Esophagus muscularis mucosa (tissue), 2 donors: ENCODE measurements at regions not wholly inside any gene's neighbourhood (a gene's known extent, or its start where the extent isn't known, plus 50 kb on each side); places are given as distances from the start of the nearest gene placed in this dataset.

Experiments used
- EP300 ChIP-seq: sonication (generic); formaldehyde crosslinking; IDR thresholded peaks from one replicate; pipeline ENCODE4 v1.6.1; 2017; ENCODE audit warnings: antibody characterized with exemption
- POLR2A ChIP-seq: fragments of 450-650 bp; IDR thresholded peaks from one replicate; pipeline ENCODE4 v1.6.1; 2017; ENCODE audit warnings: antibody characterized with exemption, moderate library complexity, mild to moderate bottlenecking, low read depth

- TF ChIP-seq POLR2A (no peak), EP300 (no peak)
Measured at GRCh38 chr7:152574892-152575548, 100.9 kb downstream of the XRCC2 start.
